ENCODE measurements at regions not wholly inside any gene's neighbourhood (a gene's known extent, or its start where the extent isn't known, plus 50 kb on each side); places are given as distances from the start of the nearest gene placed in this dataset.
A peak's percentile ranks its signal among the peaks of the same experiment; 100 is the strongest.

GRCh38 chr2:184113696-184114403 is 484.5 kb upstream of the ZNF804A start:
- ChIA-PET POLR2A (no interaction called here), CTCF (interaction anchor here (0.5 kb wide), 1 partner anchor 231 kb away, joined by 3 read pairs; no protein-coding TSS in a partner anchor)
- Mint-ChIP-seq H3K27ac (ENCODE audit: low read depth, unreplicated experiment) (peak overlapping the region; percentile 52), H3K36me3 (ENCODE audit: insufficient read depth, unreplicated experiment) (no peaks in the 10 kb centered on the region), H3K9me3 (ENCODE audit: unreplicated experiment) (no peaks in the 10 kb centered on the region), H3K4me1 (ENCODE audit: insufficient read depth, unreplicated experiment) (peaks cover 16% of the 10 kb centered on the region), H3K27me3 (ENCODE audit: insufficient read depth, unreplicated experiment) (no peaks in the 10 kb centered on the region), H3K4me3 (ENCODE audit: unreplicated experiment) (no peak overlapping the region)
- BruUV-seq (replicated peaks) = no TSS peak
- intact Hi-C loops (cut with micrococcal nuclease) = no loop called here
- TF ChIP-seq, protein P1, sequence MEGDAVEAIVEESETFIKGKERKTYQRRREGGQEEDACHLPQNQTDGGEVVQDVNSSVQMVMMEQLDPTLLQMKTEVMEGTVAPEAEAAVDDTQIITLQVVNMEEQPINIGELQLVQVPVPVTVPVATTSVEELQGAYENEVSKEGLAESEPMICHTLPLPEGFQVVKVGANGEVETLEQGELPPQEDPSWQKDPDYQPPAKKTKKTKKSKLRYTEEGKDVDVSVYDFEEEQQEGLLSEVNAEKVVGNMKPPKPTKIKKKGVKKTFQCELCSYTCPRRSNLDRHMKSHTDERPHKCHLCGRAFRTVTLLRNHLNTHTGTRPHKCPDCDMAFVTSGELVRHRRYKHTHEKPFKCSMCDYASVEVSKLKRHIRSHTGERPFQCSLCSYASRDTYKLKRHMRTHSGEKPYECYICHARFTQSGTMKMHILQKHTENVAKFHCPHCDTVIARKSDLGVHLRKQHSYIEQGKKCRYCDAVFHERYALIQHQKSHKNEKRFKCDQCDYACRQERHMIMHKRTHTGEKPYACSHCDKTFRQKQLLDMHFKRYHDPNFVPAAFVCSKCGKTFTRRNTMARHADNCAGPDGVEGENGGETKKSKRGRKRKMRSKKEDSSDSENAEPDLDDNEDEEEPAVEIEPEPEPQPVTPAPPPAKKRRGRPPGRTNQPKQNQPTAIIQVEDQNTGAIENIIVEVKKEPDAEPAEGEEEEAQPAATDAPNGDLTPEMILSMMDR (IDR thresholded peaks at IDR 0.05; ENCODE audit: unreplicated experiment) = no peak
- DNase-seq (ENCODE audit: unreplicated experiment) = peak; percentile 6

- H3K9me3 Mint-ChIP-seq (ENCODE audit: unreplicated experiment) = no peaks in the 10 kb centered on the region
- BruUV-seq (replicated peaks) = no TSS peak
- H3K27ac Mint-ChIP-seq (ENCODE audit: low read depth, unreplicated experiment) = no peak overlapping the region
- ChIA-PET CTCF (interaction anchor here (0.5 kb wide), 1 partner anchor 232 kb away, joined by 3 read pairs; no protein-coding TSS in a partner anchor), POLR2A (no interaction called here)
- H3K4me1 Mint-ChIP-seq (ENCODE audit: insufficient read depth, unreplicated experiment) = peaks cover 16% of the 10 kb centered on the region
- no peaks in the 10 kb centered on the region for H3K27me3 Mint-ChIP-seq (ENCODE audit: insufficient read depth, unreplicated experiment)
- no peaks in the 10 kb centered on the region for H3K36me3 Mint-ChIP-seq (ENCODE audit: insufficient read depth, unreplicated experiment)
- intact Hi-C loops (cut with micrococcal nuclease) = no loop called here
- DNase-seq (ENCODE audit: unreplicated experiment) = no peak
- TF ChIP-seq, protein P1 (IDR thresholded peaks at IDR 0.05; ENCODE audit: unreplicated experiment) = no peak
- no peak overlapping the region for H3K4me3 Mint-ChIP-seq (ENCODE audit: unreplicated experiment)
Observed at GRCh38 chr2:184114439-184114838, 483.9 kb upstream of the ZNF804A start.

GRCh38 chr2:184119989-184120800 is 478.1 kb upstream of the ZNF804A start:
- ChIA-PET POLR2A (no interaction called here), CTCF (interaction anchor here (0.6 kb wide), 1 partner anchor 12 kb away, joined by 3 read pairs; no protein-coding TSS in a partner anchor)
- no peaks in the 10 kb centered on the region for H3K36me3 Mint-ChIP-seq (ENCODE audit: insufficient read depth, unreplicated experiment)
- H3K9me3 Mint-ChIP-seq (ENCODE audit: unreplicated experiment) = no peaks in the 10 kb centered on the region
- no peaks in the 10 kb centered on the region for H3K27me3 Mint-ChIP-seq (ENCODE audit: insufficient read depth, unreplicated experiment)
- intact Hi-C loops (cut with micrococcal nuclease) = no loop called here
- no peak overlapping the region for H3K27ac Mint-ChIP-seq (ENCODE audit: low read depth, unreplicated experiment)
- no TSS peak for BruUV-seq (replicated peaks)
- DNase-seq (ENCODE audit: unreplicated experiment) = no peak
- H3K4me1 Mint-ChIP-seq (ENCODE audit: insufficient read depth, unreplicated experiment) = peaks cover 6% of the 10 kb centered on the region
- H3K4me3 Mint-ChIP-seq (ENCODE audit: unreplicated experiment) = no peak overlapping the region
- TF ChIP-seq, protein P1 (IDR thresholded peaks at IDR 0.05; ENCODE audit: unreplicated experiment) = no peak

GRCh38 chr2:184125867-184126266 is 472.5 kb upstream of the ZNF804A start:
- no TSS peak for BruUV-seq (replicated peaks)
- H3K9me3 Mint-ChIP-seq (ENCODE audit: unreplicated experiment) = no peaks in the 10 kb centered on the region
- ChIA-PET CTCF (interaction anchor here (0.6 kb wide), 1 partner anchor 92 kb away, joined by 3 read pairs; no protein-coding TSS in a partner anchor), POLR2A (no interaction called here)
- no peak overlapping the region for H3K27ac Mint-ChIP-seq (ENCODE audit: low read depth, unreplicated experiment)
- no peaks in the 10 kb centered on the region for H3K36me3 Mint-ChIP-seq (ENCODE audit: insufficient read depth, unreplicated experiment)
- peak; percentile 4 for DNase-seq (ENCODE audit: unreplicated experiment)
- intact Hi-C loops (cut with micrococcal nuclease) = loop anchor here (1.0 kb wide), 1 partner anchor 877 kb away; no protein-coding TSS in a partner anchor
- H3K27me3 Mint-ChIP-seq (ENCODE audit: insufficient read depth, unreplicated experiment) = no peaks in the 10 kb centered on the region
- no peaks in the 10 kb centered on the region for H3K4me1 Mint-ChIP-seq (ENCODE audit: insufficient read depth, unreplicated experiment)
- H3K4me3 Mint-ChIP-seq (ENCODE audit: unreplicated experiment) = no peak overlapping the region
- TF ChIP-seq, protein P1 (IDR thresholded peaks at IDR 0.05; ENCODE audit: unreplicated experiment) = no peak

Data from MCF 10A (cell line).